ENCODE measurements at regions not wholly inside any gene's neighbourhood (a gene's known extent, or its start where the extent isn't known, plus 50 kb on each side); places are given as distances from the start of the nearest gene placed in this dataset.
A peak's percentile ranks its signal among the peaks of the same experiment; 100 is the strongest.

- no peak for ATAC-seq (ENCODE audit: low read depth)
- Histone ChIP-seq H4K5ac (ENCODE audit: low read depth, low read length) (peak overlapping the region; percentile 89; the same call in 1 of the 2 replicates), H2BK20ac (ENCODE audit: low read depth, low read length) (peak overlapping the region; percentile 43; the same call in 1 of the 2 replicates), H3K4me2 (ENCODE audit: low read depth, low read length) (no peak overlapping the region), H2AFZ (replicated peaks; ENCODE audit: low read length, poor library complexity) (no peak overlapping the region), H4K91ac (ENCODE audit: insufficient read depth, low read depth, low read length) (peak overlapping the region; percentile 69; the same call in 1 of the 2 replicates), H2AK5ac (ENCODE audit: low read depth, low read length) (no peak overlapping the region), H3K36me3 (ENCODE audit: control insufficient read depth, insufficient read depth, low read length) (no peaks in the 10 kb centered on the region), H2BK15ac (ENCODE audit: low read depth, low read length) (peak overlapping the region; percentile 25; the same call in 2 of the 3 replicates), H3K9me3 (ENCODE audit: control insufficient read depth, insufficient read depth, low read length) (no peaks in the 10 kb centered on the region), H3K9me1 (ENCODE audit: insufficient read depth, low read length) (peaks cover 3% of the 10 kb centered on the region), H4K8ac (ENCODE audit: low read depth in 2 of 2, low read length in 2 of 2) (peak overlapping the region in 1 of 2 experiments; percentile 26; a peak in 1 of 4 replicates), H3K4me3 (ENCODE audit: insufficient read depth, low read depth, low read length) (no peak overlapping the region), H3K27ac (ENCODE audit: insufficient read depth, low read length) (no peak overlapping the region), H3K56ac (ENCODE audit: extremely low read depth, insufficient read depth, low read length) (no peak overlapping the region), H4K20me1 (ENCODE audit: insufficient read depth, low read length) (no peaks in the 10 kb centered on the region), H2BK5ac (ENCODE audit: low read depth, low read length, poor library complexity, severe bottlenecking) (no peak overlapping the region), H3K18ac (ENCODE audit: low read depth, low read length) (peak overlapping the region; percentile 66; the same call in 1 of the 2 replicates), H3K23ac (ENCODE audit: low read depth, low read length) (no peak overlapping the region), H3K27me3 (ENCODE audit: control insufficient read depth, insufficient read depth, low read length) (no peaks in the 10 kb centered on the region), H3K79me1 (ENCODE audit: low read depth in 1 of 2, low read length in 2 of 2) (no peaks in the 10 kb centered on the region), H2AK9ac (replicated peaks; ENCODE audit: low read depth, low read length, poor library complexity) (no peak overlapping the region), H3K14ac (replicated peaks; ENCODE audit: low read depth, low read length) (peak overlapping the region; percentile 24; the same call in 1 of the 2 replicates), H3K4me1 (ENCODE audit: control insufficient read depth, insufficient read depth, low read length) (peaks cover 2% of the 10 kb centered on the region; the same call in 1 of the 2 replicates), H2BK120ac (ENCODE audit: low read depth, low read length) (peak overlapping the region; percentile 59), H3K4ac (ENCODE audit: low read depth, low read length) (peak overlapping the region; percentile 28; the same call in 1 of the 2 replicates), H3K9ac (ENCODE audit: low read depth, low read length) (no peak overlapping the region)
- no peak for DNase-seq
- ChIA-PET CTCF (interaction anchor here (1.1 kb wide), 1 partner anchor 61 kb away, joined by 3 read pairs; no protein-coding TSS in a partner anchor), POLR2A (ENCODE audit: unreplicated experiment) (no interaction called here)
- no TSS peak for BruUV-seq (replicated peaks)
- WGBS, 2 experiments (ENCODE audit: extremely low coverage in 2 of 2, insufficient read length in 1 of 2): no CpG with 5 or more reads among the region's 4 CpGs
- dilution Hi-C loops (cut with HindIII; ENCODE audit: low sequenced_read_pairs, unreplicated experiment) (no loop called here), in situ Hi-C loops (cut with MboI; ENCODE audit: low sequenced_read_pairs) (no loop called here), intact Hi-C loops (cut with micrococcal nuclease) (no loop called here)
- TF ChIP-seq BHLHE40 (IDR thresholded peaks at IDR 0.05; ENCODE audit: low read depth, low read length) (no peak), CEBPB (IDR thresholded peaks at IDR 0.05; ENCODE audit: low read depth, low read length) (no peak), RFX5 (IDR thresholded peaks at IDR 0.05; ENCODE audit: low read depth, low read length) (no peak), FOS (IDR thresholded peaks at IDR 0.05; ENCODE audit: low read depth, low read length) (no peak), RCOR1 (IDR thresholded peaks at IDR 0.05; ENCODE audit: insufficient replicate concordance, low read length) (no peak), ELK1 (IDR thresholded peaks at IDR 0.05; ENCODE audit: borderline replicate concordance, low read depth, low read length) (no peak), SMC3 (IDR thresholded peaks at IDR 0.05; ENCODE audit: low read depth, low read length) (no peak), MAFK (IDR thresholded peaks at IDR 0.05; ENCODE audit: low read depth, low read length) (no peak), POLR2A (IDR thresholded peaks at IDR 0.05; ENCODE audit: low read depth, low read length) (no peak), MAZ (IDR thresholded peaks at IDR 0.05; ENCODE audit: borderline replicate concordance, low read depth, low read length) (no peak)
- TF ChIP-seq, protein P1, sequence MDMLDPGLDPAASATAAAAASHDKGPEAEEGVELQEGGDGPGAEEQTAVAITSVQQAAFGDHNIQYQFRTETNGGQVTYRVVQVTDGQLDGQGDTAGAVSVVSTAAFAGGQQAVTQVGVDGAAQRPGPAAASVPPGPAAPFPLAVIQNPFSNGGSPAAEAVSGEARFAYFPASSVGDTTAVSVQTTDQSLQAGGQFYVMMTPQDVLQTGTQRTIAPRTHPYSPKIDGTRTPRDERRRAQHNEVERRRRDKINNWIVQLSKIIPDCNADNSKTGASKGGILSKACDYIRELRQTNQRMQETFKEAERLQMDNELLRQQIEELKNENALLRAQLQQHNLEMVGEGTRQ (IDR thresholded peaks at IDR 0.05; ENCODE audit: low read depth, low read length): no peak
- TF ChIP-seq, protein P2, sequence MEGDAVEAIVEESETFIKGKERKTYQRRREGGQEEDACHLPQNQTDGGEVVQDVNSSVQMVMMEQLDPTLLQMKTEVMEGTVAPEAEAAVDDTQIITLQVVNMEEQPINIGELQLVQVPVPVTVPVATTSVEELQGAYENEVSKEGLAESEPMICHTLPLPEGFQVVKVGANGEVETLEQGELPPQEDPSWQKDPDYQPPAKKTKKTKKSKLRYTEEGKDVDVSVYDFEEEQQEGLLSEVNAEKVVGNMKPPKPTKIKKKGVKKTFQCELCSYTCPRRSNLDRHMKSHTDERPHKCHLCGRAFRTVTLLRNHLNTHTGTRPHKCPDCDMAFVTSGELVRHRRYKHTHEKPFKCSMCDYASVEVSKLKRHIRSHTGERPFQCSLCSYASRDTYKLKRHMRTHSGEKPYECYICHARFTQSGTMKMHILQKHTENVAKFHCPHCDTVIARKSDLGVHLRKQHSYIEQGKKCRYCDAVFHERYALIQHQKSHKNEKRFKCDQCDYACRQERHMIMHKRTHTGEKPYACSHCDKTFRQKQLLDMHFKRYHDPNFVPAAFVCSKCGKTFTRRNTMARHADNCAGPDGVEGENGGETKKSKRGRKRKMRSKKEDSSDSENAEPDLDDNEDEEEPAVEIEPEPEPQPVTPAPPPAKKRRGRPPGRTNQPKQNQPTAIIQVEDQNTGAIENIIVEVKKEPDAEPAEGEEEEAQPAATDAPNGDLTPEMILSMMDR (conservative IDR thresholded peaks at IDR 0.05; ENCODE audit: low read depth, low read length): no peak
These were observed 669.1 kb upstream of the SALL1 start for GRCh38 chr16:51820176-51820575.

Data from IMR-90 (cell line).